ENCODE measurements at regions not wholly inside any gene's neighbourhood (a gene's known extent, or its start where the extent isn't known, plus 50 kb on each side); places are given as distances from the start of the nearest gene placed in this dataset.

GRCh38 chr9:89765211-89765946 is 160.6 kb downstream of the GADD45G start:
- CTCF ChIA-PET: no interaction called here
- Mint-ChIP-seq H3K4me1 (no peaks in the 10 kb centered on the region), H3K9me3 (ENCODE audit: low read depth) (no peaks in the 10 kb centered on the region), H3K27ac (no peak overlapping the region), H3K36me3 (no peaks in the 10 kb centered on the region), H3K4me3 (no peak overlapping the region), H3K27me3 (peaks cover 22% of the 10 kb centered on the region)
- DNase-seq: no peak
- ATAC-seq: no peak

GRCh38 chr9:89766991-89767390 is 162.2 kb downstream of the GADD45G start:
- Mint-ChIP-seq H3K27ac (no peak overlapping the region), H3K4me3 (no peak overlapping the region), H3K27me3 (peaks cover 17% of the 10 kb centered on the region), H3K4me1 (no peaks in the 10 kb centered on the region), H3K36me3 (no peaks in the 10 kb centered on the region), H3K9me3 (ENCODE audit: low read depth) (no peaks in the 10 kb centered on the region)
- DNase-seq (no peak), ATAC-seq (no peak)
- CTCF ChIA-PET: interaction anchor here (1.1 kb wide), 1 partner anchor 8 kb away, joined by 3 read pairs; no protein-coding TSS in a partner anchor

- DNase-seq (no peak), ATAC-seq (no peak)
- Mint-ChIP-seq H3K4me1 (no peaks in the 10 kb centered on the region), H3K27me3 (peaks cover 17% of the 10 kb centered on the region), H3K27ac (no peak overlapping the region), H3K4me3 (no peak overlapping the region), H3K36me3 (no peaks in the 10 kb centered on the region), H3K9me3 (ENCODE audit: low read depth) (no peaks in the 10 kb centered on the region)
- CTCF ChIA-PET: interaction anchor here (0.6 kb wide), 1 partner anchor 85 kb away, joined by 3 read pairs; no protein-coding TSS in a partner anchor
These were observed 163.2 kb downstream of the GADD45G start for GRCh38 chr9:89768051-89768450.

GRCh38 chr9:89768650-89769071 is 163.8 kb downstream of the GADD45G start:
- H3K27me3 Mint-ChIP-seq: peaks cover 16% of the 10 kb centered on the region
- H3K27ac Mint-ChIP-seq: no peak overlapping the region
- CTCF ChIA-PET: interaction anchor here (0.6 kb wide), 1 partner anchor 86 kb away, joined by 3 read pairs; no protein-coding TSS in a partner anchor
- H3K36me3 Mint-ChIP-seq: no peaks in the 10 kb centered on the region
- H3K9me3 Mint-ChIP-seq (ENCODE audit: low read depth): no peaks in the 10 kb centered on the region
- no peaks in the 10 kb centered on the region for H3K4me1 Mint-ChIP-seq
- DNase-seq (no peak), ATAC-seq (no peak)
- no peak overlapping the region for H3K4me3 Mint-ChIP-seq

- DNase-seq (no peak), ATAC-seq (no peak)
- CTCF ChIA-PET: no interaction called here
- Mint-ChIP-seq H3K4me1 (no peaks in the 10 kb centered on the region), H3K36me3 (no peaks in the 10 kb centered on the region), H3K9me3 (ENCODE audit: low read depth) (no peaks in the 10 kb centered on the region), H3K4me3 (no peak overlapping the region), H3K27ac (no peak overlapping the region), H3K27me3 (peaks cover 16% of the 10 kb centered on the region)
These were observed 165.8 kb downstream of the GADD45G start for GRCh38 chr9:89770531-89771174.

GRCh38 chr9:89771205-89771604 is 166.4 kb downstream of the GADD45G start:
- no peak overlapping the region for H3K27ac Mint-ChIP-seq

GRCh38 chr9:89773170-89773569 is 168.4 kb downstream of the GADD45G start:
- no peak overlapping the region for H3K27ac Mint-ChIP-seq
- no peak overlapping the region for H3K4me3 Mint-ChIP-seq
- no peaks in the 10 kb centered on the region for H3K36me3 Mint-ChIP-seq
- H3K9me3 Mint-ChIP-seq (ENCODE audit: low read depth): no peaks in the 10 kb centered on the region
- DNase-seq (no peak), ATAC-seq (no peak)
- no peaks in the 10 kb centered on the region for H3K4me1 Mint-ChIP-seq
- CTCF ChIA-PET: no interaction called here
- peaks cover 6% of the 10 kb centered on the region for H3K27me3 Mint-ChIP-seq

More at GRCh38 chr9:89771205-89771604, 166.4 kb downstream of the GADD45G start:
- H3K4me3 Mint-ChIP-seq: no peak overlapping the region
- peaks cover 13% of the 10 kb centered on the region for H3K27me3 Mint-ChIP-seq
- no peaks in the 10 kb centered on the region for H3K4me1 Mint-ChIP-seq
- H3K9me3 Mint-ChIP-seq (ENCODE audit: low read depth): no peaks in the 10 kb centered on the region
- CTCF ChIA-PET: no interaction called here
- no peak for ATAC-seq
- no peak for DNase-seq
- no peaks in the 10 kb centered on the region for H3K36me3 Mint-ChIP-seq

- CTCF ChIA-PET: no interaction called here
- ATAC-seq: no peak
- Mint-ChIP-seq H3K4me1 (no peaks in the 10 kb centered on the region), H3K27me3 (peaks cover 15% of the 10 kb centered on the region), H3K27ac (no peak overlapping the region), H3K9me3 (ENCODE audit: low read depth) (no peaks in the 10 kb centered on the region), H3K4me3 (no peak overlapping the region), H3K36me3 (no peaks in the 10 kb centered on the region)
- DNase-seq: no peak
These were observed 170.1 kb downstream of the GADD45G start for GRCh38 chr9:89774858-89775370.

- Mint-ChIP-seq H3K27me3 (peaks cover 19% of the 10 kb centered on the region), H3K27ac (no peak overlapping the region), H3K9me3 (ENCODE audit: low read depth) (no peaks in the 10 kb centered on the region), H3K36me3 (no peaks in the 10 kb centered on the region), H3K4me1 (no peaks in the 10 kb centered on the region), H3K4me3 (no peak overlapping the region)
- DNase-seq: no peak
- ATAC-seq: no peak
- CTCF ChIA-PET: interaction anchor here (0.6 kb wide), 1 partner anchor 50 kb away, joined by 5 read pairs; no protein-coding TSS in a partner anchor
These were observed 170.8 kb downstream of the GADD45G start for GRCh38 chr9:89775641-89776040.

- no peaks in the 10 kb centered on the region for H3K9me3 Mint-ChIP-seq (ENCODE audit: low read depth)
- DNase-seq (no peak), ATAC-seq (no peak)
- peaks cover 22% of the 10 kb centered on the region for H3K27me3 Mint-ChIP-seq
- CTCF ChIA-PET: interaction anchor here (1.3 kb wide), 2 partner anchors 174 to 175 kb away, joined by 3 to 4 read pairs; no protein-coding TSS in a partner anchor
- H3K27ac Mint-ChIP-seq: no peak overlapping the region
- H3K4me3 Mint-ChIP-seq: no peak overlapping the region
- H3K36me3 Mint-ChIP-seq: no peaks in the 10 kb centered on the region
- H3K4me1 Mint-ChIP-seq: no peaks in the 10 kb centered on the region
These were observed 172.1 kb downstream of the GADD45G start for GRCh38 chr9:89776795-89777525.

- no peaks in the 10 kb centered on the region for H3K36me3 Mint-ChIP-seq
- ATAC-seq (no peak), DNase-seq (no peak)
- no peaks in the 10 kb centered on the region for H3K4me1 Mint-ChIP-seq
- H3K9me3 Mint-ChIP-seq (ENCODE audit: low read depth): no peaks in the 10 kb centered on the region
- CTCF ChIA-PET: interaction anchor here (1.3 kb wide), 2 partner anchors 174 to 176 kb away, joined by 3 to 4 read pairs; no protein-coding TSS in a partner anchor
- H3K27me3 Mint-ChIP-seq: peaks cover 20% of the 10 kb centered on the region
- H3K27ac Mint-ChIP-seq: no peak overlapping the region
- H3K4me3 Mint-ChIP-seq: no peak overlapping the region
These were observed 172.7 kb downstream of the GADD45G start for GRCh38 chr9:89777544-89777943.

GRCh38 chr9:89778100-89779090 is 173.6 kb downstream of the GADD45G start:
- H3K9me3 Mint-ChIP-seq (ENCODE audit: low read depth): no peaks in the 10 kb centered on the region
- no peak overlapping the region for H3K27ac Mint-ChIP-seq
- H3K27me3 Mint-ChIP-seq: peaks cover 20% of the 10 kb centered on the region
- H3K4me1 Mint-ChIP-seq: no peaks in the 10 kb centered on the region
- H3K4me3 Mint-ChIP-seq: no peak overlapping the region
- no peaks in the 10 kb centered on the region for H3K36me3 Mint-ChIP-seq
- ATAC-seq (no peak), DNase-seq (no peak)
- CTCF ChIA-PET: interaction anchor here (1.3 kb wide), 2 partner anchors 175 to 177 kb away, joined by 3 to 4 read pairs; no protein-coding TSS in a partner anchor
